SK-N-SH (cell line): ENCODE measurements at regions not wholly inside any gene's neighbourhood (a gene's known extent, or its start where the extent isn't known, plus 50 kb on each side); places are given as distances from the start of the nearest gene placed in this dataset.

ENCODE experiments used
- GABPA ChIP-seq: IDR thresholded peaks from 2 replicates; pipeline ENCODE4 v1.4.0; 2012; ENCODE audit warnings: low read depth, mild to moderate bottlenecking
- RAD21 ChIP-seq: IDR thresholded peaks from 2 replicates; pipeline ENCODE4 v1.6.1; 2012; ENCODE audit warnings: mild to moderate bottlenecking, low read length
- RCOR1 ChIP-seq: fragments of 150-350 bp; IDR thresholded peaks from 2 replicates; pipeline ENCODE4 v1.6.1; 2017; ENCODE audit warnings: antibody characterized with exemption, low read length

- no peak for TF ChIP-seq RCOR1
- TF ChIP-seq RAD21 = no peak
- TF ChIP-seq GABPA = no peak
Measured at GRCh38 chr17:20735796-20736195, 156.3 kb downstream of the CDRT15L2 start.
